Natural killer cell (primary cell): ENCODE measurements at regions not wholly inside any gene's neighbourhood (a gene's known extent, or its start where the extent isn't known, plus 50 kb on each side); places are given as distances from the start of the nearest gene placed in this dataset.

Experiments used
- ATAC-seq, 3 donors: fragments of 150-1000 bp in 2 of 3; fragments of 200-7000 bp in 1 of 3; cut with Tn5 transposase; 1 replicate in 1 of 3; 2 replicates in 2 of 3; pipeline ENCODE4 v1.10.0; 2021; ENCODE audit warnings: mild to moderate bottlenecking in 2 of 3, moderate library complexity in 2 of 3
- DNase-seq, 2 donors: peaks; one replicate each; pipeline versions ENCODE4 v3.0.0 to v3.0.0-alpha.2; 2013 to 2021; ENCODE audit warnings: mixed read lengths in 1 of 2
- H3K27ac ChIP-seq: one replicate; pipeline ENCODE4 v1.5.1; 2013; ENCODE audit warnings: mild to moderate bottlenecking, low read length
- H3K27me3 ChIP-seq: one replicate; pipeline ENCODE4 v1.6.1; 2013; ENCODE audit warnings: low read length; ENCODE audit not compliant: control insufficient read depth, insufficient read depth
- H3K36me3 ChIP-seq: one replicate; pipeline ENCODE4 v1.6.1; 2013; ENCODE audit warnings: low read length; ENCODE audit not compliant: control insufficient read depth, insufficient read depth
- H3K4me1 ChIP-seq: one replicate; pipeline ENCODE4 v1.6.1; 2013; ENCODE audit warnings: low read length; ENCODE audit not compliant: control insufficient read depth, insufficient read depth
- H3K4me3 ChIP-seq: one replicate; pipeline ENCODE4 v1.5.1; 2013; ENCODE audit warnings: low read length
- H3K9me3 ChIP-seq: one replicate; pipeline ENCODE4 v1.6.1; 2013; ENCODE audit warnings: low read length; ENCODE audit not compliant: control insufficient read depth, insufficient read depth
- H3K27ac Mint-ChIP-seq, 2 donors: one replicate each; pipeline ENCODE4 v1.8.0; 2022; ENCODE audit warnings: mild to moderate bottlenecking in 2 of 2, mixed read lengths in 2 of 2, moderate library complexity in 1 of 2
- H3K27me3 Mint-ChIP-seq, 2 donors: one replicate each; pipeline ENCODE4 v1.8.0; 2022; ENCODE audit warnings: low read depth in 2 of 2, mixed read lengths in 2 of 2
- H3K36me3 Mint-ChIP-seq: one replicate; pipeline ENCODE4 v1.8.0; 2022; ENCODE audit warnings: mixed read lengths
- H3K4me1 Mint-ChIP-seq, 2 donors: one replicate each; pipeline ENCODE4 v1.8.0; 2022; ENCODE audit warnings: mixed read lengths in 2 of 2
- H3K4me3 Mint-ChIP-seq: one replicate; pipeline ENCODE4 v1.8.0; 2022; ENCODE audit warnings: mild to moderate bottlenecking, moderate library complexity, mixed read lengths
- H3K9me3 Mint-ChIP-seq, 2 donors: one replicate each; pipeline ENCODE4 v1.8.0; 2022; ENCODE audit warnings: mixed read lengths in 2 of 2
- WGBS: methylation state at CpG from one replicate; pipeline ENCODE4 v1.1.7; 2013; ENCODE audit warnings: missing lambda C conversion rate; ENCODE audit not compliant: insufficient coverage; 5-methylcytosine and 5-hydroxymethylcytosine counted together
- intact Hi-C: fragments of 100-400 bp; cut with micrococcal nuclease; formaldehyde crosslinking; loops from one replicate; pipeline ENCODE4 v1.14.2; 2022
- TF ChIP-seq, protein P1 (sequence below): fragments of 200-600 bp; IDR thresholded peaks from one replicate; pipeline ENCODE4 v1.8.0; 2022; ENCODE audit warnings: antibody characterized with exemption

DNA sequence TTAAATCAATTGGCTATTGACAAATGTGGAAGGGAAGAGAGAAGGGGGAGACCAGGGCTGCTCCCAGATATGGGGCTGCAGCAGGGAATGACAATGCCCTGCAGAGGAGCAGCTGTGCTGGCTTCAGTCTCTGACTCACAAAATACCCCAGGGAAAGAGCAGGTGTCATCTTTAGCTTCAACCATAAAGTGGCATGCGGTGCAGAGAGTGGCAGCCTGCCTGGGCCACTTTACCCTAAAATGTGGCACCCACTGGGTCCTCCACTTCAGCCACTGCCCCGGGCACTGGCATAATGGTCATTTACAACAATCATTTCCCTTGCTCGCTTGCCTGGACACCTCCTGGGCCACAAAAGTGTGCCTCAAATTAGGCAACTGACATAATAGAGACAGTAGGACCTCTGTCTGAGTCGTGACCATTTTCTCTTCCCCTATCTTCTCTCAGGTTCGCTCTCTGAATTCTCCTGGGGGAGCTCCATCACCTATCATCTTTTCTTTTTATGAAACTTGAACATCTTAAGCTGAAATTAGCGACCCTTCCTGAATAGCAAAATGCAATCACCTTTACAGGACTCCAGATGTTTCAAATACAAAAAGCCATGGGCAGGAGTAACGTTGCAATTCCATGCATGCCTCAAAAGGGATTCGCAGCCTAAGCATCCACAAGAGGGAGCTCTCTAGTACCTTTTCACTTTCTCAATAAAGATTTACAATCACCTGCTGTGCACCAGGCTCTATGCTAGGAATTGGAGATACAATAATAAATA lies 179.9 kb upstream of the ATF7IP start:
- 42% methylated on average over 8 of the region's 8 CpGs for WGBS
- peak in 1 of 2 donors; percentile 58 for DNase-seq
- no peak overlapping the region for H3K4me3 Mint-ChIP-seq

DNA sequence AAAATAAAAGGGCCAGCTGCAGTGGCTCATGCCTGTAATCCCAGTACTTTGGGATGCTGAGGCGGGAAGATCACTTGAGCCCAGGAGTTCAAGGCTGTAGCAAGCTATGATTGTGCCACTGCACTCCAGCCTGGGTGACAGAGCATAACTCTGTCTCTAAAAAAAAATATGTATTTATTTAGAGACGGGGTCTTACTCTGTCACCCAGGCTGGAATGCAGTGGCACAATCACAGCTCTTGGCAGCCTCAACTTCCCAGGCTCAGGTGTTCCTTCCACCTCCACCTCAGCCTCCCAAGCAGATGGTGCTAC lies 179.3 kb upstream of the ATF7IP start:
- WGBS: 42% methylated on average over 2 of the region's 2 CpGs
- no peaks in the 10 kb centered on the region for H3K36me3 Mint-ChIP-seq
- DNase-seq (no peak), ATAC-seq (no peak)
- peaks cover 0 to 4% of the 10 kb centered on the region in 2 donors for H3K4me1 Mint-ChIP-seq
- TF ChIP-seq, protein P1, sequence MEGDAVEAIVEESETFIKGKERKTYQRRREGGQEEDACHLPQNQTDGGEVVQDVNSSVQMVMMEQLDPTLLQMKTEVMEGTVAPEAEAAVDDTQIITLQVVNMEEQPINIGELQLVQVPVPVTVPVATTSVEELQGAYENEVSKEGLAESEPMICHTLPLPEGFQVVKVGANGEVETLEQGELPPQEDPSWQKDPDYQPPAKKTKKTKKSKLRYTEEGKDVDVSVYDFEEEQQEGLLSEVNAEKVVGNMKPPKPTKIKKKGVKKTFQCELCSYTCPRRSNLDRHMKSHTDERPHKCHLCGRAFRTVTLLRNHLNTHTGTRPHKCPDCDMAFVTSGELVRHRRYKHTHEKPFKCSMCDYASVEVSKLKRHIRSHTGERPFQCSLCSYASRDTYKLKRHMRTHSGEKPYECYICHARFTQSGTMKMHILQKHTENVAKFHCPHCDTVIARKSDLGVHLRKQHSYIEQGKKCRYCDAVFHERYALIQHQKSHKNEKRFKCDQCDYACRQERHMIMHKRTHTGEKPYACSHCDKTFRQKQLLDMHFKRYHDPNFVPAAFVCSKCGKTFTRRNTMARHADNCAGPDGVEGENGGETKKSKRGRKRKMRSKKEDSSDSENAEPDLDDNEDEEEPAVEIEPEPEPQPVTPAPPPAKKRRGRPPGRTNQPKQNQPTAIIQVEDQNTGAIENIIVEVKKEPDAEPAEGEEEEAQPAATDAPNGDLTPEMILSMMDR: peak; percentile 3
- H3K9me3 Mint-ChIP-seq: no peaks in the 10 kb centered on the region
- no peak overlapping the region for H3K27ac Mint-ChIP-seq
- H3K27me3 Mint-ChIP-seq: peaks cover 13 to 24% of the 10 kb centered on the region in 2 donors
- H3K4me3 ChIP-seq: no peak overlapping the region
- no peaks in the 10 kb centered on the region for H3K27me3 ChIP-seq
- no peaks in the 10 kb centered on the region for H3K4me1 ChIP-seq
- no peak overlapping the region for H3K27ac ChIP-seq
- intact Hi-C loops: loop anchor here (1.0 kb wide), 1 partner anchor 268 kb away; no protein-coding TSS in a partner anchor
- no peaks in the 10 kb centered on the region for H3K36me3 ChIP-seq
- no peak overlapping the region for H3K4me3 Mint-ChIP-seq
- no peaks in the 10 kb centered on the region for H3K9me3 ChIP-seq

More for the DNA sequence above, 179.9 kb upstream of the ATF7IP start:
- intact Hi-C loops: loop anchor here (1.0 kb wide), 1 partner anchor 269 kb away; no protein-coding TSS in a partner anchor
- TF ChIP-seq, protein P1: peak; percentile 61
- Mint-ChIP-seq H3K9me3 (no peaks in the 10 kb centered on the region), H3K4me1 (peaks cover 0 to 4% of the 10 kb centered on the region in 2 donors), H3K36me3 (no peaks in the 10 kb centered on the region), H3K27me3 (peaks cover 13 to 24% of the 10 kb centered on the region in 2 donors), H3K27ac (no peak overlapping the region)
- no peaks in the 10 kb centered on the region for H3K9me3 ChIP-seq
- H3K27ac ChIP-seq: no peak overlapping the region
- no peaks in the 10 kb centered on the region for H3K4me1 ChIP-seq
- ATAC-seq: peak in 1 of 3 donors; percentile 50
- no peaks in the 10 kb centered on the region for H3K27me3 ChIP-seq
- no peak overlapping the region for H3K4me3 ChIP-seq
- H3K36me3 ChIP-seq: no peaks in the 10 kb centered on the region

- Mint-ChIP-seq H3K36me3 (no peaks in the 10 kb centered on the region), H3K9me3 (no peaks in the 10 kb centered on the region), H3K4me1 (peaks cover 0 to 4% of the 10 kb centered on the region in 2 donors), H3K4me3 (no peak overlapping the region), H3K27ac (no peak overlapping the region), H3K27me3 (peaks cover 13 to 24% of the 10 kb centered on the region in 2 donors)
- Histone ChIP-seq H3K27me3 (no peaks in the 10 kb centered on the region), H3K36me3 (no peaks in the 10 kb centered on the region), H3K4me1 (no peaks in the 10 kb centered on the region), H3K4me3 (no peak overlapping the region), H3K9me3 (no peaks in the 10 kb centered on the region), H3K27ac (no peak overlapping the region)
- intact Hi-C loops: no loop called here
- DNase-seq (no peak), ATAC-seq (no peak)
- WGBS: 90% methylated on average over 5 of the region's 5 CpGs
- TF ChIP-seq, protein P1: no peak
Measured at GRCh38 chr12:14187002-14187401, 178.5 kb upstream of the ATF7IP start.

- Mint-ChIP-seq H3K9me3 (no peaks in the 10 kb centered on the region), H3K4me1 (peaks cover 0 to 4% of the 10 kb centered on the region in 2 donors), H3K27ac (no peak overlapping the region), H3K27me3 (peaks cover 13 to 24% of the 10 kb centered on the region in 2 donors), H3K36me3 (no peaks in the 10 kb centered on the region), H3K4me3 (no peak overlapping the region)
- Histone ChIP-seq H3K9me3 (no peaks in the 10 kb centered on the region), H3K27me3 (no peaks in the 10 kb centered on the region), H3K4me1 (no peaks in the 10 kb centered on the region), H3K4me3 (no peak overlapping the region), H3K36me3 (no peaks in the 10 kb centered on the region), H3K27ac (no peak overlapping the region)
- DNase-seq (no peak), ATAC-seq (no peak)
- WGBS: 94% methylated on average over 7 of the region's 9 CpGs
- TF ChIP-seq, protein P1: no peak
- intact Hi-C loops: no loop called here
Measured at GRCh38 chr12:14187966-14188365, 177.5 kb upstream of the ATF7IP start.
